GM21423 (cell line): ENCODE measurements at regions not wholly inside any gene's neighbourhood (a gene's known extent, or its start where the extent isn't known, plus 50 kb on each side); places are given as distances from the start of the nearest gene placed in this dataset.

ENCODE experiments used
- ATAC-seq: cut with Tn5 transposase; IDR thresholded peaks from one replicate; pipeline ENCODE4 v1.9.1; 2021; ENCODE audit warnings: mild to moderate bottlenecking, moderate library complexity; ENCODE audit not compliant: unreplicated experiment

GRCh38 chr15:95916568-95916967 lies 413.9 kb upstream of the NR2F2 start:
- no peak for ATAC-seq

- ATAC-seq: no peak
Observed at GRCh38 chr15:95918525-95918924, 412.0 kb upstream of the NR2F2 start.

- no peak for ATAC-seq
Observed at GRCh38 chr15:95919460-95919859, 411.0 kb upstream of the NR2F2 start.

- ATAC-seq: no peak
Observed at GRCh38 chr15:95921404-95921803, 409.1 kb upstream of the NR2F2 start.

- ATAC-seq: peak; percentile 64
Observed at GRCh38 chr15:95922431-95922830, 408.1 kb upstream of the NR2F2 start.

- no peak for ATAC-seq
Observed at GRCh38 chr15:95923792-95924191, 406.7 kb upstream of the NR2F2 start.

GRCh38 chr15:95928822-95929221 lies 401.7 kb upstream of the NR2F2 start:
- ATAC-seq: no peak

GRCh38 chr15:95929232-95929846 lies 401.2 kb upstream of the NR2F2 start:
- peak; percentile 99 for ATAC-seq

- no peak for ATAC-seq
Observed at GRCh38 chr15:95930659-95931375, 399.7 kb upstream of the NR2F2 start.

GRCh38 chr15:95931619-95932018 lies 398.9 kb upstream of the NR2F2 start:
- ATAC-seq: no peak

GRCh38 chr15:95932141-95932540 lies 398.4 kb upstream of the NR2F2 start:
- ATAC-seq: no peak

GRCh38 chr15:95932676-95933075 lies 397.8 kb upstream of the NR2F2 start:
- no peak for ATAC-seq

- ATAC-seq: no peak
Observed at GRCh38 chr15:95935852-95936251, 394.6 kb upstream of the NR2F2 start.

GRCh38 chr15:95937128-95937528 lies 393.4 kb upstream of the NR2F2 start:
- no peak for ATAC-seq

GRCh38 chr15:95940431-95940985 lies 390.0 kb upstream of the NR2F2 start:
- no peak for ATAC-seq

GRCh38 chr15:95944193-95944592 lies 386.3 kb upstream of the NR2F2 start:
- ATAC-seq: no peak

- no peak for ATAC-seq
Observed at GRCh38 chr15:95944661-95945255, 385.7 kb upstream of the NR2F2 start.

GRCh38 chr15:95946241-95946640 lies 384.3 kb upstream of the NR2F2 start:
- ATAC-seq: no peak

- ATAC-seq: no peak
Observed at GRCh38 chr15:95946926-95947325, 383.6 kb upstream of the NR2F2 start.

- ATAC-seq: no peak
Observed at GRCh38 chr15:95948411-95948810, 382.1 kb upstream of the NR2F2 start.

GRCh38 chr15:95953032-95953431 lies 377.5 kb upstream of the NR2F2 start:
- no peak for ATAC-seq

GRCh38 chr15:95957861-95958260 lies 372.6 kb upstream of the NR2F2 start:
- no peak for ATAC-seq
